HG02943 (cell line): ENCODE measurements at regions not wholly inside any gene's neighbourhood (a gene's known extent, or its start where the extent isn't known, plus 50 kb on each side); places are given as distances from the start of the nearest gene placed in this dataset.

Experiments
- ATAC-seq: cut with Tn5 transposase; IDR thresholded peaks from one replicate; pipeline ENCODE4 v1.9.1; 2021; ENCODE audit warnings: mild to moderate bottlenecking, low read depth, moderate library complexity; ENCODE audit not compliant: unreplicated experiment

GRCh38 chr6:113631666-113632065 lies 225.5 kb upstream of the MARCKS start:
- ATAC-seq: no peak

- ATAC-seq: peak; percentile 38
Measured at GRCh38 chr6:113632220-113632864, 224.8 kb upstream of the MARCKS start.

GRCh38 chr6:113633638-113634037 lies 223.5 kb upstream of the MARCKS start:
- ATAC-seq: no peak

- ATAC-seq: no peak
Measured at GRCh38 chr6:113634352-113635163, 222.6 kb upstream of the MARCKS start.

GRCh38 chr6:113635222-113635986 lies 221.7 kb upstream of the MARCKS start:
- ATAC-seq: no peak

- ATAC-seq: no peak
Measured at GRCh38 chr6:113636357-113636824, 220.8 kb upstream of the MARCKS start.

GRCh38 chr6:113640051-113640450 lies 217.1 kb upstream of the MARCKS start:
- ATAC-seq: no peak

- no peak for ATAC-seq
Measured at GRCh38 chr6:113642001-113642713, 215.0 kb upstream of the MARCKS start.

GRCh38 chr6:113642714-113643406 lies 214.3 kb upstream of the MARCKS start:
- ATAC-seq: peak; percentile 97

GRCh38 chr6:113643407-113643770 lies 213.8 kb upstream of the MARCKS start:
- ATAC-seq: no peak

GRCh38 chr6:113644861-113645575 lies 212.1 kb upstream of the MARCKS start:
- ATAC-seq: no peak

GRCh38 chr6:113645576-113645970 lies 211.6 kb upstream of the MARCKS start:
- ATAC-seq: no peak

- ATAC-seq: no peak
Measured at GRCh38 chr6:113645986-113646385, 211.2 kb upstream of the MARCKS start.

GRCh38 chr6:113646701-113647100 lies 210.4 kb upstream of the MARCKS start:
- ATAC-seq: no peak

- ATAC-seq: no peak
Measured at GRCh38 chr6:113647143-113647889, 209.8 kb upstream of the MARCKS start.

GRCh38 chr6:113648698-113649097 lies 208.4 kb upstream of the MARCKS start:
- no peak for ATAC-seq

GRCh38 chr6:113649276-113649675 lies 207.9 kb upstream of the MARCKS start:
- ATAC-seq: no peak

- ATAC-seq: no peak
Measured at GRCh38 chr6:113649880-113650609, 207.1 kb upstream of the MARCKS start.
